ENCODE measurements at regions not wholly inside any gene's neighbourhood (a gene's known extent, or its start where the extent isn't known, plus 50 kb on each side); places are given as distances from the start of the nearest gene placed in this dataset.

- no peak for TF ChIP-seq CTCF (IDR thresholded peaks at IDR 0.05)
- DNase-seq (no peak), ATAC-seq (ENCODE audit: low read depth) (no peak)
- POLR2A ChIA-PET, result no interaction called here
- intact Hi-C loops (cut with micrococcal nuclease), result no loop called here
- H3K27ac Mint-ChIP-seq, result no peak overlapping the region
- H3K27me3 Mint-ChIP-seq, result no peaks in the 10 kb centered on the region
- H3K9me3 Mint-ChIP-seq, result no peaks in the 10 kb centered on the region
- H3K4me3 Mint-ChIP-seq, result no peak overlapping the region
- CTCF ChIA-PET, result no interaction called here
- H3K4me1 Mint-ChIP-seq, result no peaks in the 10 kb centered on the region
- H3K36me3 Mint-ChIP-seq (ENCODE audit: low read depth), result no peaks in the 10 kb centered on the region
These were observed 627.0 kb downstream of the BCOR start for GRCh38 chrX:39470588-39471407.

- ChIA-PET POLR2A (no interaction called here), CTCF (no interaction called here)
- no peaks in the 10 kb centered on the region for H3K4me1 Mint-ChIP-seq
- DNase-seq (no peak), ATAC-seq (ENCODE audit: low read depth) (no peak)
- no peak overlapping the region for H3K4me3 Mint-ChIP-seq
- intact Hi-C loops (cut with micrococcal nuclease), result no loop called here
- no peaks in the 10 kb centered on the region for H3K27me3 Mint-ChIP-seq
- no peak overlapping the region for H3K27ac Mint-ChIP-seq
- H3K9me3 Mint-ChIP-seq, result no peaks in the 10 kb centered on the region
- TF ChIP-seq CTCF (IDR thresholded peaks at IDR 0.05), result no peak
- no peaks in the 10 kb centered on the region for H3K36me3 Mint-ChIP-seq (ENCODE audit: low read depth)
These were observed 625.6 kb downstream of the BCOR start for GRCh38 chrX:39472161-39472560.

- H3K4me1 Mint-ChIP-seq, result peaks cover 5% of the 10 kb centered on the region
- ChIA-PET POLR2A (no interaction called here), CTCF (no interaction called here)
- H3K9me3 Mint-ChIP-seq, result no peaks in the 10 kb centered on the region
- H3K27me3 Mint-ChIP-seq, result no peaks in the 10 kb centered on the region
- H3K36me3 Mint-ChIP-seq (ENCODE audit: low read depth), result no peaks in the 10 kb centered on the region
- H3K27ac Mint-ChIP-seq, result no peak overlapping the region
- intact Hi-C loops (cut with micrococcal nuclease), result no loop called here
- no peak overlapping the region for H3K4me3 Mint-ChIP-seq
- ATAC-seq (ENCODE audit: low read depth) (no peak), DNase-seq (no peak)
- no peak for TF ChIP-seq CTCF (IDR thresholded peaks at IDR 0.05)
These were observed 623.9 kb downstream of the BCOR start for GRCh38 chrX:39473812-39474211.

- ChIA-PET POLR2A (no interaction called here), CTCF (no interaction called here)
- H3K27ac Mint-ChIP-seq, result no peak overlapping the region
- H3K36me3 Mint-ChIP-seq (ENCODE audit: low read depth), result no peaks in the 10 kb centered on the region
- no peak overlapping the region for H3K4me3 Mint-ChIP-seq
- no peaks in the 10 kb centered on the region for H3K27me3 Mint-ChIP-seq
- DNase-seq (no peak), ATAC-seq (ENCODE audit: low read depth) (no peak)
- no peaks in the 10 kb centered on the region for H3K9me3 Mint-ChIP-seq
- peaks cover 5% of the 10 kb centered on the region for H3K4me1 Mint-ChIP-seq
- intact Hi-C loops (cut with micrococcal nuclease), result no loop called here
- no peak for TF ChIP-seq CTCF (IDR thresholded peaks at IDR 0.05)
These were observed 622.4 kb downstream of the BCOR start for GRCh38 chrX:39475372-39475771.

- DNase-seq, result no peak
- no peak for ATAC-seq (ENCODE audit: low read depth)
- Mint-ChIP-seq H3K4me1 (peaks cover 5% of the 10 kb centered on the region), H3K36me3 (ENCODE audit: low read depth) (no peaks in the 10 kb centered on the region), H3K27me3 (no peaks in the 10 kb centered on the region), H3K9me3 (no peaks in the 10 kb centered on the region), H3K27ac (no peak overlapping the region), H3K4me3 (no peak overlapping the region)
- ChIA-PET CTCF (no interaction called here), POLR2A (no interaction called here)
- no peak for TF ChIP-seq CTCF (IDR thresholded peaks at IDR 0.05)
- intact Hi-C loops (cut with micrococcal nuclease), result no loop called here
These were observed 621.1 kb downstream of the BCOR start for GRCh38 chrX:39476604-39477021.
